A172 (cell line): ENCODE measurements at regions not wholly inside any gene's neighbourhood (a gene's known extent, or its start where the extent isn't known, plus 50 kb on each side); places are given as distances from the start of the nearest gene placed in this dataset.
"Not testable (repeated sequence)": the region's sequence is repeated elsewhere in the genome, so short reads cannot be mapped to it uniquely, and the experiment has no call there.

Experiments
- DNase-seq: peaks from one replicate; pipeline ENCODE4 v3.0.0-alpha.2; 2015; ENCODE audit warnings: low spot score

- DNase-seq, result no peak
Measured at GRCh38 chr4:159829184-159829583, 726.3 kb downstream of the RAPGEF2 start.

DNA sequence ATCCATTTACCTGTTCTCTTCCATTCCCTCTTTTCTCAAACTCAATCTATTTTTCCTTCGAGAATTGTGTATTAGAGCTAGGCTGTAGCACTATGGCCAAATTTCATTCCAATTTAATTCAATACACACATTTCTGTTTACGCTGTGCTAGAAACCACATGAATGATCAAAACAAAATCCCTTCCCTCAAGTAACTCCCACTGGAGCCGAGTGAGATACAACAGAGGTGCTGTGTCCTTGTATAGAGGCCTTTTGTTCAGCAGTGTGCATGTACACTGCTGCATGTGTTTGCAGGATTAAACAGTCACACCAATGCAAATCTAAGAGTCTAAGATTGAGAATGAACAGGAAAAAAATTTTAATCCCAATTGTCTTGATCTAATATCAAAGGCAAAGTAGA is 734.2 kb downstream of the RAPGEF2 start:
- DNase-seq, result no peak

DNA sequence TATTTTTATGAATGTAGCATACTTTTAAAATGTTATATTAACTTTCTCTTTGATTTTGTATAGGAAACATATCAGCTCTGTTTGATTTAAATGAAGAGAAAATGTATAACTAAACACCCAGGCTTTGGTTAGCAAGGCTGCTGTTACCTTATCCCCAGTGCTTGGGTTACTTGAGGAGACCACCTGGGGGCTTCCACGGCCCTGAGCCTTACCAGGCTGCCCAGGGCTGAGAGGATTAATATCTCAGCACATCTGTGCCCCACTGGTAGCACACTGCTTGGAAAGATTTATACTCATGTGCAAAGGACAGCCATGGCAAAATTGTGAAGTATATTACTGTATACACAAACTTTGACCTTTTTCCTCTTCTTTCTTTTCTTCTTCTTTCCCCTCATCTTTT is 752.9 kb downstream of the RAPGEF2 start:
- DNase-seq, result no peak

DNA sequence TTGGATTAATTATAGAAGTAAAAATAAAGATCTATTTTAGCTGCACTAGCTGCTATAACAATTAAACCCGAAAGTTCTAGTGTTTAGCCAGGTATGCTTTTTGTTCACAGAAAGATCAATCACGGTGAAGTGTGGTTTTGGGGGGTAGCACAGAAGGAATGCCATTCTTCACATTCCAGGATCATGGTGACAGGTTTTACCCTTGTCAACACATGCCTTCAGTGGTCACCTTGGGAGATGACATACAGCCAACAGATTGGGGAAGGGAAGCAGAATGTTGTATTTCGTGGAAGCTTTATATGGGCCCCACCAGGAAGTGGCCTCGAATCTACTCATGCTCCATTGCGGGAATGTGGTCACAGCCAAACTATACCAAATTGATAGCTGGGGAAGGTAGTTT is 753.6 kb downstream of the RAPGEF2 start:
- peak; percentile 26 for DNase-seq

- DNase-seq, result no peak
Measured at GRCh38 chr4:159859656-159860148, 756.8 kb downstream of the RAPGEF2 start.

DNA sequence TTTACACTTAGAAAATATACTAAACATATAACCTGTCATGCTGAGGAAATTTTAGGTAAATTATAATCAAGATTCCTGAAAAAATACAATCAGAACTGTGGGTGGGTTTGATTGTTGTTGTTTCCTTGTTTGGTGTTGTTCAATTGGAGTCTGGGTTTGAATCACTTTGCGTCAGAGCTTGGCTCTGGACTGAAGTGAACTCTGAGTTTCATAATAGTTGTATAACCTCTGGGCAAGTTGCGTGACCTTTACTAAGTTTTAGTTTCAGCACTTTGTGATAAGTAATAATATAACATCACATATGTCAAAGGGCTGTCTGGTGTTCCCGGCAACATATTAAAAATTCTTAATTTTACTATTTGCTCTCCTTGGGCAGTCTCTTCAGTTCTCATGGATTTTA is 758.1 kb downstream of the RAPGEF2 start:
- no peak for DNase-seq

DNA sequence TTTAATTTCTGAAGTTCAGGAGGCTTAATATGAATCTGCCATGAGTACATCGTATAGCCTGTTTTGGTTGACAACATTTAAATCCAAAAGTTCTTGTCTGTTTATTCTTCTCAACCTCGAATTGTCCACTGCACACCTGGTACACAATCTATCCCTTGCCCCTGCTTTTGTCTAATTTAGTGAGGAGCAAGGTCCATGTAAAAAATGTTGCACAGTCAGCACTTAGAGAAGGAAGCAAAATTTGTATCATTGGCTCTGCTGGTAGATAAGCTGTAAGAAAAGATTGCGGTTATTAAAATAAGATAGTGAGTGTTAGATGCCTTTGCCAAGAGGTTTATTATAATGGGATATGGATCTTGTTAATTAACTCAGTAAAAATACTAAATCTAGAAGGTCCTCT is 761.5 kb downstream of the RAPGEF2 start:
- no peak for DNase-seq

GRCh38 chr4:159867673-159868072 is 764.8 kb downstream of the RAPGEF2 start:
- DNase-seq, result no peak

- not testable (repeated sequence) for DNase-seq
Measured at GRCh38 chr4:159868936-159869335, 766.1 kb downstream of the RAPGEF2 start.

DNA sequence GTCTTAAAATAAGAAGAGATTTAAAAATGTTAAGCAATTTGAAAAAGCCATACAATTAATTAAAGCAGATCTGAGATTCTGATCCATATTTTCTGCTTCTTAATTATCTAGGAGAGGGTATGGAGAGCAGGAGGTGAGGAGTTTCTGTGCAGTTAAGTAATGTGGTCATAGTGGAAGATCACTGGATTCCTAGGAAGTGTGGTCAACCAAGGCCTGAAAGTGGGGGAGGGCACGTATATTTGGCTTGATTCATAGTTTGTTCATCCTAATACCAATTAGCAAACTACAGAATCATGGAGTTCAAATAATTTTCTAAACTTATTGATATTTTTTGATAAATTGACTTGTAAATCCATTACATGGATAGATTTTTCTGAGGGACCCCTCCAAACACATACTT is 768.3 kb downstream of the RAPGEF2 start:
- no peak for DNase-seq

- no peak for DNase-seq
Measured at GRCh38 chr4:159881158-159881557, 778.3 kb downstream of the RAPGEF2 start.

DNA sequence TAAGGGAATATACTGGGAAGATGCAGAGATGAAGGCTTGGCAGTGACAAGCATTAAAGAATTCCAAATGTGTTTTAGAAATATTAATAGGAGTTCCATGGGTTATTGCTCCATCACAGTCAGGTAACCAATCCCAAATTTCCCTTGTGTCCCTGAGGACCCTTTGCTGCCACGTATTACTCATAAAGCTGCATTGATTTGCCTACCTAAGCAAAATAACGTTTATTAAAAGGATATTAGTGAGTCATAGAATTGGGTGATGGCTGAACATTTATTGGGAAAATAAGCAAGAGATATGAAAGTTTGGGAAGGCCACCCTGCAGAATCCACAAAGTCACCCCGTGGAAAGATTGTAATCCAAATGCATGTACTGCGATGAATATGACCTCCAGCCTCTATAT is 782.1 kb downstream of the RAPGEF2 start:
- DNase-seq, result no peak

DNA sequence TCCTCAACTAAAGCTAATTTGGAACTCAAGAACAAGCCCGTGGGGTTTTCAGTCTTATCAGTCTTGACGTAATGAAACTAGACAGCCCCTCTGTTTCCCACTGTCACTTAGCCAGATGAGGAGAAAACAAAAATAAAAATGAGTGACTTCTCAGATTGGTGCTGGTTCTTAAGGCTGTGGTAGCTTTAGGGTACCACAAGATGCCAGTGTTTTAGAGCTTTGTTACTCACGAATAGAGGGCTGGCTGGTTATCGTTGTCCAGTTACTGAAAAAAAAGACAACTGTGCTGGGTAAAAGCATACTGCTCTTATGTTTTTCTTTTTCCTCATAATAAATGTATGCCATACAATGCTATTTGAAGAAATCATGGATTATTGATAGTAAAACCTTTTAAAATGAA is 796.7 kb downstream of the RAPGEF2 start:
- no peak for DNase-seq

DNA sequence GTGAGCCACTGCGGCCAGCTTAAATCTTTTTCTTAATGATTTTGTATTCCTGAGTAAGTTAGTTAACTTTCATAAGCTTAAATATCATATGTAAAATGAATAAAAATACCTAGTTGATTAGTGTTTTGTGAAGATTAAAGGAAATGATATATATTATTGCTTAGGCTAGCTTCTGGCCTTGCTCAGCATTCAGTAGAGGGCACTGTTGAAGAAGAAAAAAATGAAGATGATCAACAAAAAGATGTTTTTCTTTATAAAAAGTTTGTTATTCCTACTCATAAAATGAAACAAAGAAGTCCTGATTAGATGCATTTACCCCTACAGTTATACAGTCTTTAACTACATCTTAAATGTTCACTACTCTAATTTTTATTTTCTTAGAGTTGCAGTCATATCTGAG is 797.7 kb downstream of the RAPGEF2 start:
- no peak for DNase-seq

GRCh38 chr4:159902648-159903047 is 799.8 kb downstream of the RAPGEF2 start:
- no peak for DNase-seq

GRCh38 chr4:159904906-159905305 is 802.0 kb downstream of the RAPGEF2 start:
- DNase-seq, result no peak

DNA sequence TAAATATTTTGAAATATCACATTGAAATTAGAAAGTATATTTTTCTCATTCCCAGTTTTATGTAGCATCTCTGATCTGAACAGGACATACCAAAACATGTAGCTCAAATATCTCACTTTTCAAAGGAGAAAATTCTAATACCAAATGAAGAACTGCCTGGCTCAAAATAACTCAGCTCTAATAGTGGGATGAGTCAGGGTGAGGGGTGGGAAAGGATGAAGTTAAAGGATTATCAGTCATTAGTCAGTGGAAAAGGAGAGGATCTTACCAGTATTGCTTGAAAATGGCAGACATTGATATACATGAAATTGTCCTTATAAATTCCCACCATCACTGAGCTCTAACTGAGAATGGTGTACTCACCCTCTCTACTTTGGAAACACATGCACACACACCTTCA is 803.2 kb downstream of the RAPGEF2 start:
- no peak for DNase-seq

GRCh38 chr4:159906517-159906916 is 803.6 kb downstream of the RAPGEF2 start:
- no peak for DNase-seq

DNA sequence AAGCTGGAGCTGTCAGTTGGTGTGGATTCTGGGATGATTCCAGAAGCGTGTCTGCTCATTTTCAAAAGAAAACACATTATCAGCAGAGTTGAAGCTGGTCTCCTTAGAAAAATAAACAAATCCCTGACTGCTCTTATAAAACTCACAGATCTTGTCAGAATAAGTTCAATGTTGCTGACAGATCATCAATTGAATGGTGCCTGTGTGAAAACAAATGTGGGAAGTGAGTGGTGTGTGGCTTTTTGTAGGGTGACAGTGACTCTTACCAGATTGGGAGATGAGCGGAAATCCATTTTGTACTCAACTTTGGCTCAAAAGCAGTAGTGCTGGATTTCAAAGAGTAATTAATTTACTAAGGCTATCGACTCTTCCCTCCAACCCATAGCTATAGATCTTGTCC is 807.8 kb downstream of the RAPGEF2 start:
- no peak for DNase-seq

DNA sequence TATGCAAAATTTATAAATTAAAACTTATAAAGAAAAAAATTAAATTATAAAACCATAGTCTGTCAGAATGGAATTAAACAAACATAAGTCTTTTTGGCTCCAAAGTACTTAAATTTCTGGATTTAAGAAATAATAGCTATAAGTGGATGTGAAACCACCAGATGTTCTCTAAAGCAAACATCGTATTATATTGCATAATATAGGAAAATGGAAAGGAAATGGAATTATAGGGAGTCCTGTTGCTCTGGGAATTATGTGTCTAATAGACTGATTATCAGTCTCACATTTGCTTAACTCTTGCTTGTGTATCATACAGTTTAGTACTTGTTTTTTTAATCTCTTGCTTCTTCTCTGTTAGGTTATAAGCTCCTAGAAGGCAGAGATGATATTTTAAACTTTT is 819.2 kb downstream of the RAPGEF2 start:
- DNase-seq, result no peak

DNA sequence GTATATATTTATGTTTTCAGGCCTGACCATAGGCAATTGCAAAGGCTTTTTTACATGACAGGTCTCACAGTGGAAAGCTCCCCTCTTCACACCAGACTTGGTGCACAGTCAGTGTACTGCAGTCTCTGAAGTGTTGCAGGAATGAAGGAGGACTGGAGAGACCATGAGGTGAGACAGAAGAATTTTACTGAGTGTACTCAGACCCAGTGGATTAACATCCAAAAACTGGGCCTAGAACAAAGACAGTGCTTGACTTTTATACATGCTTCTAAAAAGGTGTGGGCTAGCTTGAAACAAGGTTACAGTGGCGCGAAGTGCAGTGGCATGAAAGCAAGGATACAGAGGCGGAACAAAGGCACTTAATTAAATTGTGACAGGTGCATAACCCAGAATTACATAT is 822.9 kb downstream of the RAPGEF2 start:
- no peak for DNase-seq

DNA sequence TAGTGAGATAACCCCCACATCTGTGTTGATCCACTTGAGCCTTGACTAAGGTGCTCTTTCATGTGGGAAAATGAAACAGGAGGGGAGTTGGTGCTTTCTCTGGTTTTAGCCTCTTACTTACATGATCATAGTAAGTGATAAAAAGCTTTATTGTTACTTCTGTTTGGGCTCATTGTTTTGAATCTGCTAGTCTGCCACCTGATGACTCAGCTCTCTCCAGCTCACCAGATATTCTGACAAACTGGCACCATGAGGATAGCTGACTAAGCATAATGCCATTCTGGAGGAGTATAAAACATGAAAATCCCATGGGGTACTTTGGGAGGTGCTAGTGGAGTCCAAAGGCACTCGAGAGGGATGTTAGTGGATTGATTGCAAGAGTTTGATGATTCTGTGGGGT is 824.0 kb downstream of the RAPGEF2 start:
- peak; percentile 21 for DNase-seq

- no peak for DNase-seq
Measured at GRCh38 chr4:159927781-159928180, 824.9 kb downstream of the RAPGEF2 start.

DNA sequence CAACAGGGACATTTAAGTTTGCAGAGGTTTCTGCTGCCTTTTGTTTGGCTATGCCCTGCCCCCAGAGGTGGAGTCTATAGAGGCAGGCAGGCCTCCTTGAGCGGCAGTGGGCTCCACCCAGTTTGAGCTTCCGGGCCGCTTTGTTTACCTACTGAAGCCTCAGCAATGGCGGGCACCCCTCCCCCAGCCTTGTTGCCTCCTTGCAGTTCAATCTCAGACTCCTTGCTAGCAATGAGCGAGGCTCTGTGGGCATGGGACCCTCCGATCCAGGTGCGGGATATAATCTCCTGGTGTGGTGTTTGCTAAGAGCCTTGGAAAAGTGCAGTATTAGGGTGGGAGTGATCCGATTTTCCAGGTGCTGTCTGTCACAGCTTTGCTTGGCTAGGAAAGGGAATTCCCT is 831.7 kb downstream of the RAPGEF2 start:
- not testable (repeated sequence) for DNase-seq

DNA sequence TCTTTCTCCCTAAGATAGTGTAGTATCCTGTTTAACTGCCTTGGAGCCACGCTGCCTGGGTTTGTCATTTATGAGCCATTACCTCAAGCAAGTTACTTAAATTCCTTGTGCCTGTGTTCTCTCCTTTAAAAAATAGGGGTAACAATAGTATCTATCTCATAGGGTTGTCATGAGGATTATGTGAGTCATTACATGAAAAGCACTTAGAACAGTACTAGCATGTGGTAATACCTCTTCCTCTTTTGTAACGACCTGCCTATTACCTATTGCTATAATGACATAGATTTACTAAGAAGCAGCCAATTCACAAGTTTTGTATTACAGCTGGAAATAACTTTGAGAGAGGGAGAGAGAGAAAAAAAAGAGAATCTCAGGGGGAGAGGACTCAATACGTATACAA is 834.7 kb downstream of the RAPGEF2 start:
- no peak for DNase-seq
